IPS-15b (cell line): ENCODE measurements at regions not wholly inside any gene's neighbourhood (a gene's known extent, or its start where the extent isn't known, plus 50 kb on each side); places are given as distances from the start of the nearest gene placed in this dataset.

ENCODE experiments used
- H3K27me3 ChIP-seq: one replicate; pipeline ENCODE4 v1.6.1; 2013; ENCODE audit warnings: low read length; ENCODE audit not compliant: control insufficient read depth, insufficient read depth
- H3K36me3 ChIP-seq: one replicate; pipeline ENCODE4 v1.6.1; 2013; ENCODE audit warnings: low read length; ENCODE audit not compliant: control insufficient read depth, insufficient read depth
- H3K4me1 ChIP-seq: one replicate; pipeline ENCODE4 v1.6.1; 2013; ENCODE audit warnings: mild to moderate bottlenecking, low read length; ENCODE audit not compliant: control insufficient read depth, insufficient read depth
- H3K4me3 ChIP-seq: one replicate; pipeline ENCODE4 v1.5.1; 2013; ENCODE audit warnings: low read depth, low read length
- H3K9ac ChIP-seq: one replicate; pipeline ENCODE4 v1.6.1; 2013; ENCODE audit warnings: low read depth, mild to moderate bottlenecking, low read length
- H3K9me3 ChIP-seq: one replicate; pipeline ENCODE4 v1.6.1; 2013; ENCODE audit warnings: mild to moderate bottlenecking, low read length; ENCODE audit not compliant: control insufficient read depth, insufficient read depth

GRCh38 chr11:11220786-11221185 is 132.3 kb downstream of the CSNK2A3 start:
- Histone ChIP-seq H3K36me3 (no peaks in the 10 kb centered on the region), H3K4me3 (no peak overlapping the region), H3K4me1 (no peaks in the 10 kb centered on the region), H3K27me3 (no peaks in the 10 kb centered on the region), H3K9ac (no peak overlapping the region), H3K9me3 (no peaks in the 10 kb centered on the region)

DNA sequence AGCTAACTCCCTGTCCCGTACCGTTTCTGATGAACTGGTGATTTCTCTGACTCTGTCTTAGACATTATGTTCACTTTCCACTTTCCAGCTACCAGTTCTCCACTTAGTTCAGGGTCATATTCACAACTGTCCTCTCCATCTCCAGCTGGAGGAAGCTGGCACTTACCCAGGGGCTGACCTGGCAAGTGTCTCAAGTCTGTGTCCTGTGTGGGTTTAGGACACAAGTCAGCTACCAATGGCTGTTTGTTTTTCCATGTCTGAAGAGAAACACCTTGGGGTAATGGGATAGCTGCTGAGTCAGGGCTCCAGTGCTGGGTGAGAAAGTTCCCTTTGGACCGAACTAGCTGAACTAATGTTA is 134.4 kb downstream of the CSNK2A3 start:
- Histone ChIP-seq H3K9ac (no peak overlapping the region), H3K9me3 (no peaks in the 10 kb centered on the region), H3K27me3 (no peaks in the 10 kb centered on the region), H3K4me3 (no peak overlapping the region), H3K4me1 (no peaks in the 10 kb centered on the region), H3K36me3 (no peaks in the 10 kb centered on the region)

GRCh38 chr11:11217929-11218628 is 135.0 kb downstream of the CSNK2A3 start:
- H3K4me3 ChIP-seq: no peak overlapping the region
- H3K9me3 ChIP-seq: no peaks in the 10 kb centered on the region
- H3K9ac ChIP-seq: no peak overlapping the region
- H3K27me3 ChIP-seq: no peaks in the 10 kb centered on the region
- H3K4me1 ChIP-seq: no peaks in the 10 kb centered on the region
- H3K36me3 ChIP-seq: no peaks in the 10 kb centered on the region

DNA sequence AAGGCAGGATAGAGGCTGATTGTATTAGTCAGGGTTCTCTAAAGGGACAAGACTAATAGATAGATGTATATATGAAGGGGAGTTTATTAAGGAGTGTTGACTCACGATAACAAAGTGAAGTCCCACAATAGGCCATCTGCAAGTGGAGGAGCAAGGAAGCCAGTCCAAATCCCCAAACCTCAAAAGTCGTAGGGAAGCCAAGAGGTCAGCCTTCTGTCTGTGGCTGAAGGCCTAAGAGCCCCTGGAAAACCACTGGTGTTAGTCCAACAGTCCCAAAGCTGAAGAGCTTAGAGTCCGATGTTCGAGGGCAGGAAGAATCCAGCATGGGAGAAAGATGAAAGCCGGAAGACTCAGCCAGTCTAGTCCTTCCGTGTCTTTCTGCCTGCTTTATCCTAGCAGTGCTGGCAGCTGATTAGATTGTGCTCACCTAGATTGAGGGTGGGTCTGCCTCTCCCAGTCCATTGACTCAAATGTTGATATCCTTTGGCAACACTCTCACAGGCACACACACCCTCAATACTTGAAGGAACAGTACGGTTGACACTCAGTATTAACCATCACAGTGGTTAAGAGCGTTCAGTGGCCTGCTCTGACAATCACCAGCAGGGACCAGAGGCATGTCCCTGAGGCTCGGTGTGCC is 135.6 kb downstream of the CSNK2A3 start:
- H3K4me3 ChIP-seq: no peak overlapping the region
- no peaks in the 10 kb centered on the region for H3K4me1 ChIP-seq
- H3K9me3 ChIP-seq: no peaks in the 10 kb centered on the region
- H3K27me3 ChIP-seq: no peaks in the 10 kb centered on the region
- H3K36me3 ChIP-seq: no peaks in the 10 kb centered on the region
- no peak overlapping the region for H3K9ac ChIP-seq

DNA sequence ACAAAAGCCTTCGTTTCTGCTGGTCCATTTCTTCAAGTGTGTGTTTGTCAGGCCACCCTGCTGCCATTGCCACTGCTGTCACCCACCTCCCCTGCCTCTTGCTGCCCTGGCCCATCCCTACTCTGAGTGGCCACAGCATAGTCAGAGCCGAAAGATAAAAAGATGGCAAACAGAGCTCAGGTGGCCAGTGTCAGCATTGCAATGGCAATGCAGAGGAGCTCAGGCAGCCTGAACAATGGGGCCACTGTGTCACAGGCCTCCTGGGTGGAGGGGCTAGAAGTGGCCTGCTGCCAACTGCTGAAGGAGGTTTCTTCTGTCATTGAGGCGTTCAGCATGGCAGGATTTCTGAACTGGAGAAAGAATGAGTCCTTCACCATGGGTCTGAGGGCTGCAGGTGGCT is 137.1 kb downstream of the CSNK2A3 start:
- no peaks in the 10 kb centered on the region for H3K36me3 ChIP-seq
- no peaks in the 10 kb centered on the region for H3K9me3 ChIP-seq
- no peak overlapping the region for H3K9ac ChIP-seq
- H3K4me1 ChIP-seq: no peaks in the 10 kb centered on the region
- H3K27me3 ChIP-seq: no peaks in the 10 kb centered on the region
- no peak overlapping the region for H3K4me3 ChIP-seq

- Histone ChIP-seq H3K9ac (no peak overlapping the region), H3K4me3 (no peak overlapping the region), H3K4me1 (no peaks in the 10 kb centered on the region), H3K27me3 (no peaks in the 10 kb centered on the region), H3K36me3 (no peaks in the 10 kb centered on the region), H3K9me3 (no peaks in the 10 kb centered on the region)
Measured at GRCh38 chr11:11215058-11215815, 137.8 kb downstream of the CSNK2A3 start.

DNA sequence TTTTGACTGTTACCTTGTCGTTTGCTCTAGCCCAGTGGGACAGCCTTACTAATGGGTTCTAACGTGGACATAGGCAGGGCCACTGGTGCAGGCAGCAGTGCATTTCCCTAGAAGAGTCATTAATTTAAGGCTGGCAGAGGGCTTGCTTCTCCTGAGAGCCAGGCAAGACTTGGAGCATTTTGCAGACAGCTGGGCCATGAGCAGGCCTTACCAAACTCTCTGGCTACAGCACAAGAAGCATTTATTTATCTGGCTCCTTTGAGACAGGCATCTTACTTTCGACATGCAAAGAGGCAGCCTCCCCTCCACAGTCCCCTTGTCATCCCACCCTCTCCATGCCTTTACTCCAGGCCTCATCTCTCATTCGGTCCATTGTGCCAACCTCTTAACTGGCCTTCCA is 139.9 kb downstream of the CSNK2A3 start:
- no peaks in the 10 kb centered on the region for H3K27me3 ChIP-seq
- no peaks in the 10 kb centered on the region for H3K4me1 ChIP-seq
- H3K9ac ChIP-seq: no peak overlapping the region
- no peaks in the 10 kb centered on the region for H3K9me3 ChIP-seq
- no peak overlapping the region for H3K4me3 ChIP-seq
- H3K36me3 ChIP-seq: no peaks in the 10 kb centered on the region

- Histone ChIP-seq H3K27me3 (no peaks in the 10 kb centered on the region), H3K4me3 (no peak overlapping the region)
Measured at GRCh38 chr11:11211888-11212287, 141.2 kb downstream of the CSNK2A3 start.

GRCh38 chr11:11211186-11211585 is 141.9 kb downstream of the CSNK2A3 start:
- no peaks in the 10 kb centered on the region for H3K27me3 ChIP-seq
- H3K9ac ChIP-seq: no peak overlapping the region
- H3K4me1 ChIP-seq: no peaks in the 10 kb centered on the region
- no peaks in the 10 kb centered on the region for H3K36me3 ChIP-seq
- no peaks in the 10 kb centered on the region for H3K9me3 ChIP-seq
- no peak overlapping the region for H3K4me3 ChIP-seq

More at GRCh38 chr11:11211888-11212287, 141.2 kb downstream of the CSNK2A3 start:
- H3K36me3 ChIP-seq: no peaks in the 10 kb centered on the region
- no peaks in the 10 kb centered on the region for H3K4me1 ChIP-seq
- H3K9me3 ChIP-seq: no peaks in the 10 kb centered on the region
- no peak overlapping the region for H3K9ac ChIP-seq

GRCh38 chr11:11210446-11210845 is 142.6 kb downstream of the CSNK2A3 start:
- H3K9ac ChIP-seq: no peak overlapping the region
- H3K4me3 ChIP-seq: no peak overlapping the region
- no peaks in the 10 kb centered on the region for H3K27me3 ChIP-seq
- no peaks in the 10 kb centered on the region for H3K4me1 ChIP-seq
- H3K36me3 ChIP-seq: no peaks in the 10 kb centered on the region
- H3K9me3 ChIP-seq: no peaks in the 10 kb centered on the region

- Histone ChIP-seq H3K4me3 (no peak overlapping the region), H3K27me3 (no peaks in the 10 kb centered on the region), H3K9me3 (no peaks in the 10 kb centered on the region), H3K4me1 (no peaks in the 10 kb centered on the region), H3K9ac (no peak overlapping the region), H3K36me3 (no peaks in the 10 kb centered on the region)
Measured at GRCh38 chr11:11209967-11210366, 143.1 kb downstream of the CSNK2A3 start.

DNA sequence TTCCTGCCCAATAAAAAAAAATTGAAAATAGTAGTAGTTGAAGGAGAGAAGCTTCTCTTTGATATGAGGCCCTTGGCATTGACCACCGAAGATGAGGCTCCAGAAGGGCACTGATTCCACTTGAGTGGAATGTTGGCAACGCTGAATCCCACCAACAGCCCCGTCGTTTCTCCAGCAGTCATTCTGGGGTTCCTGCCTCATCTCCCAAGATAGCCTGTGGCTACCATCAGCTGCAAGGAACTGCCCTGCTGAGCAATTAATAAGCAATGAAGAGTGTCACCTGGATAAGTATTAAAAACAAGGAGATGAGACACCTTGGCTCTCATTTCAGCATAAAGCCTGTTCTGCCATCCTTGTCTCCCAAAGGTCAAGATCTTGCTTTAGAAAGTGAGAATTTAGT is 144.1 kb downstream of the CSNK2A3 start:
- Histone ChIP-seq H3K27me3 (no peaks in the 10 kb centered on the region), H3K9me3 (no peaks in the 10 kb centered on the region), H3K4me3 (no peak overlapping the region), H3K9ac (no peak overlapping the region), H3K4me1 (no peaks in the 10 kb centered on the region), H3K36me3 (no peaks in the 10 kb centered on the region)
